ENCODE measurements at regions not wholly inside any gene's neighbourhood (a gene's known extent, or its start where the extent isn't known, plus 50 kb on each side); places are given as distances from the start of the nearest gene placed in this dataset.

- no peak overlapping the region for H3K27ac ChIP-seq (ENCODE audit: low read depth, low read length, poor library complexity, severe bottlenecking)
- no peak for DNase-seq (ENCODE audit: low spot score)
- BruUV-seq (replicated peaks) = no TSS peak
- intact Hi-C loops (cut with micrococcal nuclease; ENCODE audit: unreplicated experiment) = no loop called here
- peaks cover 7% of the 10 kb centered on the region for H3K4me1 ChIP-seq (ENCODE audit: insufficient read depth, low read length, poor library complexity, severe bottlenecking)
- H3K4me3 ChIP-seq (ENCODE audit: low read depth, low read length, poor library complexity, severe bottlenecking) = no peak overlapping the region
- TF ChIP-seq EZH2 (IDR thresholded peaks at IDR 0.05; ENCODE audit: borderline replicate concordance, low read depth, low read length, poor library complexity, severe bottlenecking) = no peak
- TF ChIP-seq, protein P1, sequence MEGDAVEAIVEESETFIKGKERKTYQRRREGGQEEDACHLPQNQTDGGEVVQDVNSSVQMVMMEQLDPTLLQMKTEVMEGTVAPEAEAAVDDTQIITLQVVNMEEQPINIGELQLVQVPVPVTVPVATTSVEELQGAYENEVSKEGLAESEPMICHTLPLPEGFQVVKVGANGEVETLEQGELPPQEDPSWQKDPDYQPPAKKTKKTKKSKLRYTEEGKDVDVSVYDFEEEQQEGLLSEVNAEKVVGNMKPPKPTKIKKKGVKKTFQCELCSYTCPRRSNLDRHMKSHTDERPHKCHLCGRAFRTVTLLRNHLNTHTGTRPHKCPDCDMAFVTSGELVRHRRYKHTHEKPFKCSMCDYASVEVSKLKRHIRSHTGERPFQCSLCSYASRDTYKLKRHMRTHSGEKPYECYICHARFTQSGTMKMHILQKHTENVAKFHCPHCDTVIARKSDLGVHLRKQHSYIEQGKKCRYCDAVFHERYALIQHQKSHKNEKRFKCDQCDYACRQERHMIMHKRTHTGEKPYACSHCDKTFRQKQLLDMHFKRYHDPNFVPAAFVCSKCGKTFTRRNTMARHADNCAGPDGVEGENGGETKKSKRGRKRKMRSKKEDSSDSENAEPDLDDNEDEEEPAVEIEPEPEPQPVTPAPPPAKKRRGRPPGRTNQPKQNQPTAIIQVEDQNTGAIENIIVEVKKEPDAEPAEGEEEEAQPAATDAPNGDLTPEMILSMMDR (conservative IDR thresholded peaks at IDR 0.05; ENCODE audit: low read depth, low read length) = no peak
- no peaks in the 10 kb centered on the region for H3K9me3 ChIP-seq (ENCODE audit: low read depth, low read length, poor library complexity, severe bottlenecking)
- H3K27me3 ChIP-seq (replicated peaks; ENCODE audit: insufficient read depth, low read depth, low read length, poor library complexity) = no peaks in the 10 kb centered on the region
- ChIA-PET POLR2A (ENCODE audit: low non-redundant PET) (no interaction called here), CTCF (no interaction called here)
- H3K36me3 ChIP-seq (ENCODE audit: insufficient read depth, low read length, poor library complexity, severe bottlenecking) = no peaks in the 10 kb centered on the region
These were observed 50.6 kb upstream of the ARHGAP42 start for GRCh38 chr11:100636536-100636935.

Measured in A673 (cell line).